ENCODE measurements at regions not wholly inside any gene's neighbourhood (a gene's known extent, or its start where the extent isn't known, plus 50 kb on each side); places are given as distances from the start of the nearest gene placed in this dataset.

GRCh38 chr15:60215225-60215963 lies 182.4 kb downstream of the ANXA2 start:
- DNase-seq = no peak

GRCh38 chr15:60217161-60217560 lies 180.6 kb downstream of the ANXA2 start:
- no peak for DNase-seq

GRCh38 chr15:60218256-60218655 lies 179.5 kb downstream of the ANXA2 start:
- no peak for DNase-seq

GRCh38 chr15:60219866-60220265 lies 177.9 kb downstream of the ANXA2 start:
- DNase-seq = no peak

GRCh38 chr15:60221356-60221755 lies 176.4 kb downstream of the ANXA2 start:
- no peak for DNase-seq

- DNase-seq = no peak
These were observed 175.4 kb downstream of the ANXA2 start for GRCh38 chr15:60222404-60222803.

- no peak for DNase-seq
These were observed 174.6 kb downstream of the ANXA2 start for GRCh38 chr15:60223176-60223575.

- no peak for DNase-seq
These were observed 170.9 kb downstream of the ANXA2 start for GRCh38 chr15:60226924-60227323.

- no peak for DNase-seq
These were observed 169.7 kb downstream of the ANXA2 start for GRCh38 chr15:60228101-60228500.

GRCh38 chr15:60228619-60229018 lies 169.2 kb downstream of the ANXA2 start:
- DNase-seq = no peak

- DNase-seq = no peak
These were observed 161.7 kb downstream of the ANXA2 start for GRCh38 chr15:60235951-60236710.

- no peak for DNase-seq
These were observed 160.3 kb downstream of the ANXA2 start for GRCh38 chr15:60237446-60237845.

GRCh38 chr15:60243769-60244168 lies 154.0 kb downstream of the ANXA2 start:
- no peak for DNase-seq

GRCh38 chr15:60244813-60245212 lies 153.0 kb downstream of the ANXA2 start:
- DNase-seq = no peak

- DNase-seq = no peak
These were observed 147.5 kb downstream of the ANXA2 start for GRCh38 chr15:60250316-60250715.

- no peak for DNase-seq
These were observed 146.3 kb downstream of the ANXA2 start for GRCh38 chr15:60251300-60252070.

GRCh38 chr15:60254416-60254815 lies 143.4 kb downstream of the ANXA2 start:
- DNase-seq = no peak

- DNase-seq = no peak
These were observed 142.4 kb downstream of the ANXA2 start for GRCh38 chr15:60255390-60255789.

- no peak for DNase-seq
These were observed 140.1 kb downstream of the ANXA2 start for GRCh38 chr15:60257591-60258159.

- no peak for DNase-seq
These were observed 138.3 kb downstream of the ANXA2 start for GRCh38 chr15:60259469-60259868.

- DNase-seq = no peak
These were observed 133.7 kb downstream of the ANXA2 start for GRCh38 chr15:60264088-60264487.

GRCh38 chr15:60264566-60264965 lies 133.2 kb downstream of the ANXA2 start:
- no peak for DNase-seq

- DNase-seq = no peak
These were observed 132.7 kb downstream of the ANXA2 start for GRCh38 chr15:60265057-60265456.
